Right cardiac atrium (tissue), 5 donors: ENCODE measurements at regions not wholly inside any gene's neighbourhood (a gene's known extent, or its start where the extent isn't known, plus 50 kb on each side); places are given as distances from the start of the nearest gene placed in this dataset.

Experiments used
- ATAC-seq, 2 donors: fragments of 200-7000 bp; cut with Tn5 transposase; one replicate each; pipeline versions ENCODE4 v1.8.0 to v1.9.1; 2020; ENCODE audit warnings: moderate library complexity in 2 of 2, mild to moderate bottlenecking in 1 of 2
- DNase-seq, 3 donors: peaks; one replicate each; pipeline ENCODE4 v3.0.0-alpha.2; 2020
- H3K27ac ChIP-seq: one replicate; pipeline ENCODE4 v1.5.1; 2013; ENCODE audit warnings: mild to moderate bottlenecking, low read length, control low read depth, moderate library complexity
- H3K27me3 ChIP-seq: one replicate; pipeline ENCODE4 v1.6.1; 2013; ENCODE audit not compliant: control insufficient read depth, insufficient read depth
- H3K4me1 ChIP-seq: one replicate; pipeline ENCODE4 v1.6.1; 2013; ENCODE audit warnings: low read length; ENCODE audit not compliant: control insufficient read depth, insufficient read depth
- H3K4me3 ChIP-seq: one replicate; pipeline ENCODE4 v1.5.1; 2013; ENCODE audit warnings: low read length, control low read depth
- H3K9me3 ChIP-seq: one replicate; pipeline ENCODE4 v1.6.1; 2013; ENCODE audit warnings: low read length; ENCODE audit not compliant: control insufficient read depth
- WGBS: extraction: QIAGEN DNeasy Blood & Tissue Kit; methylation state at CpG from one replicate; pipeline ENCODE4 v1.1.7; 2013; 5-methylcytosine and 5-hydroxymethylcytosine counted together
- intact Hi-C, 4 donors: fragments of 100-400 bp; cut with DNase I; formaldehyde crosslinking; loops; one replicate each; pipeline versions ENCODE4 v1.11.0 to v1.14.0; 2022 to 2023
- donor health status: healthy with polysubstance abuse.
- donor health status: DM: no; HTN: yes; CAD: no.
- donor health status: DM: no; HTN: no; CAD: no.
- donor health status: DM: no; HTN: yes; CAD: no; lungs with severe emphysema.
- donor health status: DM: yes; HTN: yes; CAD: no.

- WGBS = 75% methylated on average over 3 of the region's 3 CpGs
- intact Hi-C loops = no loop called here
- no peaks in the 10 kb centered on the region for H3K27me3 ChIP-seq
- no peaks in the 10 kb centered on the region for H3K9me3 ChIP-seq
- H3K27ac ChIP-seq = no peak overlapping the region
- DNase-seq (no peak), ATAC-seq (no peak)
- no peaks in the 10 kb centered on the region for H3K4me1 ChIP-seq
- no peak overlapping the region for H3K4me3 ChIP-seq
These were observed 437.0 kb downstream of the SIPA1L2 start for GRCh38 chr1:232192781-232193450.

GRCh38 chr1:232191560-232191959 is 438.4 kb downstream of the SIPA1L2 start:
- H3K9me3 ChIP-seq = no peaks in the 10 kb centered on the region
- WGBS = 93% methylated on average over 6 of the region's 6 CpGs

GRCh38 chr1:232188318-232188717 is 441.6 kb downstream of the SIPA1L2 start:
- no peak for DNase-seq
- no peak for ATAC-seq
- Histone ChIP-seq H3K4me3 (no peak overlapping the region), H3K27me3 (no peaks in the 10 kb centered on the region), H3K9me3 (no peaks in the 10 kb centered on the region), H3K27ac (no peak overlapping the region), H3K4me1 (peaks cover 1% of the 10 kb centered on the region)
- WGBS = 95% methylated on average over 2 of the region's 2 CpGs
- intact Hi-C loops = no loop called here

More at GRCh38 chr1:232191560-232191959, 438.4 kb downstream of the SIPA1L2 start:
- ATAC-seq (peak in 1 of 2 donors; percentile 33), DNase-seq (no peak)
- intact Hi-C loops = no loop called here
- no peak overlapping the region for H3K4me3 ChIP-seq
- no peaks in the 10 kb centered on the region for H3K27me3 ChIP-seq
- no peaks in the 10 kb centered on the region for H3K4me1 ChIP-seq
- no peak overlapping the region for H3K27ac ChIP-seq

- Histone ChIP-seq H3K4me1 (peaks cover 1% of the 10 kb centered on the region), H3K27me3 (no peaks in the 10 kb centered on the region), H3K9me3 (no peaks in the 10 kb centered on the region), H3K27ac (no peak overlapping the region), H3K4me3 (no peak overlapping the region)
- 83% methylated on average over 3 of the region's 3 CpGs for WGBS
- DNase-seq (no peak), ATAC-seq (no peak)
- intact Hi-C loops = no loop called here
These were observed 443.0 kb downstream of the SIPA1L2 start for GRCh38 chr1:232186931-232187330.

- Histone ChIP-seq H3K4me1 (peaks cover 4% of the 10 kb centered on the region), H3K27me3 (no peaks in the 10 kb centered on the region), H3K9me3 (no peaks in the 10 kb centered on the region), H3K27ac (no peak overlapping the region), H3K4me3 (no peak overlapping the region)
- WGBS = 77% methylated on average over 18 of the region's 18 CpGs
- no peak for ATAC-seq
- intact Hi-C loops = no loop called here
- no peak for DNase-seq
These were observed 445.1 kb downstream of the SIPA1L2 start for GRCh38 chr1:232184561-232185530.

- DNase-seq (no peak), ATAC-seq (no peak)
- Histone ChIP-seq H3K4me3 (no peak overlapping the region), H3K27ac (no peak overlapping the region), H3K4me1 (peaks cover 4% of the 10 kb centered on the region), H3K27me3 (no peaks in the 10 kb centered on the region), H3K9me3 (no peaks in the 10 kb centered on the region)
- intact Hi-C loops = no loop called here
These were observed 446.1 kb downstream of the SIPA1L2 start for GRCh38 chr1:232183802-232184201.

GRCh38 chr1:232183266-232183800 is 446.6 kb downstream of the SIPA1L2 start:
- H3K27me3 ChIP-seq = no peaks in the 10 kb centered on the region
- ATAC-seq (no peak), DNase-seq (no peak)
- H3K4me3 ChIP-seq = no peak overlapping the region
- WGBS = 78% methylated on average over 8 of the region's 8 CpGs
- no peak overlapping the region for H3K27ac ChIP-seq
- intact Hi-C loops = no loop called here
- H3K4me1 ChIP-seq = peaks cover 4% of the 10 kb centered on the region
- no peaks in the 10 kb centered on the region for H3K9me3 ChIP-seq

- intact Hi-C loops = no loop called here
- Histone ChIP-seq H3K27me3 (no peaks in the 10 kb centered on the region), H3K9me3 (no peaks in the 10 kb centered on the region), H3K27ac (no peak overlapping the region), H3K4me1 (peaks cover 4% of the 10 kb centered on the region), H3K4me3 (no peak overlapping the region)
- WGBS = 76% methylated on average over 8 of the region's 8 CpGs
- DNase-seq (no peak), ATAC-seq (no peak)
These were observed 447.7 kb downstream of the SIPA1L2 start for GRCh38 chr1:232182236-232182635.

- no peak overlapping the region for H3K4me3 ChIP-seq
- DNase-seq (no peak), ATAC-seq (no peak)
- 87% methylated on average over 3 of the region's 3 CpGs for WGBS
- peaks cover 4% of the 10 kb centered on the region for H3K4me1 ChIP-seq
- intact Hi-C loops = no loop called here
- H3K27ac ChIP-seq = no peak overlapping the region
- H3K9me3 ChIP-seq = no peaks in the 10 kb centered on the region
- no peaks in the 10 kb centered on the region for H3K27me3 ChIP-seq
These were observed 449.2 kb downstream of the SIPA1L2 start for GRCh38 chr1:232180779-232181136.

GRCh38 chr1:232179896-232180778 is 449.8 kb downstream of the SIPA1L2 start:
- Histone ChIP-seq H3K27ac (no peak overlapping the region), H3K4me1 (peaks cover 3% of the 10 kb centered on the region), H3K27me3 (no peaks in the 10 kb centered on the region), H3K9me3 (no peaks in the 10 kb centered on the region), H3K4me3 (no peak overlapping the region)
- DNase-seq (no peak), ATAC-seq (peak; percentile 36 to 47)
- intact Hi-C loops = no loop called here
- WGBS = 63% methylated on average over 10 of the region's 10 CpGs
